Hepatocyte (in vitro differentiated cells): ENCODE measurements at regions not wholly inside any gene's neighbourhood (a gene's known extent, or its start where the extent isn't known, plus 50 kb on each side); places are given as distances from the start of the nearest gene placed in this dataset.

Experiments
- CTCF ChIP-seq: fragments of 200-600 bp; sonication (generic); IDR thresholded peaks from 2 replicates; pipeline ENCODE4 v1.5.1; 2016; ENCODE audit warnings: antibody characterized with exemption, mild to moderate bottlenecking; ENCODE audit not compliant: poor library complexity
- EZH2 ChIP-seq: fragments of 200-600 bp; sonication (generic); IDR thresholded peaks from 2 replicates; pipeline ENCODE4 v1.6.1; 2016; ENCODE audit warnings: antibody characterized with exemption, mild to moderate bottlenecking, borderline replicate concordance
- EZH2phosphoT487 ChIP-seq: fragments of 200-600 bp; sonication (generic); IDR thresholded peaks from one replicate; pipeline ENCODE4 v1.6.1; 2018; ENCODE audit warnings: antibody characterized with exemption, mild to moderate bottlenecking, low read depth, moderate library complexity; ENCODE audit not compliant: unreplicated experiment, severe bottlenecking

- TF ChIP-seq CTCF (no peak), EZH2phosphoT487 (no peak), EZH2 (no peak)
Measured at GRCh38 chr2:33822964-33823363, 223.9 kb upstream of the FAM98A start.
